Gastroesophageal sphincter (tissue), 3 donors: ENCODE measurements at regions not wholly inside any gene's neighbourhood (a gene's known extent, or its start where the extent isn't known, plus 50 kb on each side); places are given as distances from the start of the nearest gene placed in this dataset.

Source experiments
- EP300 ChIP-seq: sonication (generic); formaldehyde crosslinking; IDR thresholded peaks from one replicate; pipeline ENCODE4 v1.6.1; 2017; ENCODE audit warnings: antibody characterized with exemption, mild to moderate bottlenecking
- POLR2A ChIP-seq, 2 donors: fragments of 450-650 bp; IDR thresholded peaks; one replicate each; pipeline ENCODE4 v1.6.1; 2017; ENCODE audit warnings: antibody characterized with exemption in 2 of 2, mild to moderate bottlenecking in 2 of 2, moderate library complexity in 1 of 2
- TF ChIP-seq, protein P1 (sequence below), 4 experiments: fragments of 200-600 bp in 2 of 4; fragments of 450-650 bp in 2 of 4; sonication (generic) in 1 of 4; IDR thresholded peaks; one replicate each; pipeline ENCODE4 v1.5.1; 2017 to 2019; ENCODE audit warnings: antibody characterized with exemption in 4 of 4, mild to moderate bottlenecking in 2 of 4, moderate library complexity in 2 of 4

DNA sequence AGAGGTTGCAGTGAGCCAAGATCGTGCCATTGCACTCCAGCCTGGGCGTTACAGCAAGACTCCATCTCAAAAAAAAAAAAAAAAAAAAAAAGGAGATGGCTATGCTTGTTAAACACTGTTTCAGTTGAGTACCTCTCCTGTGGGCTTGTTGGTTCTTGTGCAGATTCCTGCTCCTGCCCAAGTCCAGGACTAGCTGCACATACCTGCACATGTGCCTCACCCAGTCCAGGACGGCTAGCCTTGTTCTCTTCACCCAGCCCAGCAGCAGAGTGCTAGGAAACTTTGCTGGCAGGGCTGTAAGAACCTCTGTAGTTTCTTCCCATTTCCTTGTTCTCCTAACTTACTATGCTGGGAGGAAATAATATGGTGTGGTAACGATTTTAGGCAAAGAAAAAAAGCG is 234.1 kb upstream of the DMRT1 start:
- TF ChIP-seq, protein P1, sequence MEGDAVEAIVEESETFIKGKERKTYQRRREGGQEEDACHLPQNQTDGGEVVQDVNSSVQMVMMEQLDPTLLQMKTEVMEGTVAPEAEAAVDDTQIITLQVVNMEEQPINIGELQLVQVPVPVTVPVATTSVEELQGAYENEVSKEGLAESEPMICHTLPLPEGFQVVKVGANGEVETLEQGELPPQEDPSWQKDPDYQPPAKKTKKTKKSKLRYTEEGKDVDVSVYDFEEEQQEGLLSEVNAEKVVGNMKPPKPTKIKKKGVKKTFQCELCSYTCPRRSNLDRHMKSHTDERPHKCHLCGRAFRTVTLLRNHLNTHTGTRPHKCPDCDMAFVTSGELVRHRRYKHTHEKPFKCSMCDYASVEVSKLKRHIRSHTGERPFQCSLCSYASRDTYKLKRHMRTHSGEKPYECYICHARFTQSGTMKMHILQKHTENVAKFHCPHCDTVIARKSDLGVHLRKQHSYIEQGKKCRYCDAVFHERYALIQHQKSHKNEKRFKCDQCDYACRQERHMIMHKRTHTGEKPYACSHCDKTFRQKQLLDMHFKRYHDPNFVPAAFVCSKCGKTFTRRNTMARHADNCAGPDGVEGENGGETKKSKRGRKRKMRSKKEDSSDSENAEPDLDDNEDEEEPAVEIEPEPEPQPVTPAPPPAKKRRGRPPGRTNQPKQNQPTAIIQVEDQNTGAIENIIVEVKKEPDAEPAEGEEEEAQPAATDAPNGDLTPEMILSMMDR (IDR thresholded peaks at IDR 0.05), result no peak
- TF ChIP-seq POLR2A (IDR thresholded peaks at IDR 0.05) (no peak), EP300 (no peak)
